ENCODE measurements at regions not wholly inside any gene's neighbourhood (a gene's known extent, or its start where the extent isn't known, plus 50 kb on each side); places are given as distances from the start of the nearest gene placed in this dataset.
"Not testable (repeated sequence)": the region's sequence is repeated elsewhere in the genome, so short reads cannot be mapped to it uniquely, and the experiment has no call there.

DNA sequence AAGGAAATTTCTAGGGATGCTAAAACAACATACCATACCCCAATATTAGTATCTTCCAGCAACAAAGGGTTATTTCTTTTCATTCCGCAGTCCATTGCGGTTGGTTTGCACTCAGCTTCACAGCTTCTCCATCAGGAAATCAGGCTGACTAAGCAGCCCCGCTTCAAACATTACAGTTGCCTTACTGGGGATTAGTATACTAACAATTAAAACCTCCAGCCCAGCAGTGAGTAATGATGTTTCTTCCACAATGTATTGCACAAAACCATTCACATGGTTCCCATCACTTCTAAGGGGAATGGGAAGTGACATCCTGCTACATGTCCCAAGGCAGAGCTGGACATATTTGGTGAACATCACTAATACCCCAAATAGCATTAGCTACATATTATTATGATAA is 1384.9 kb downstream of the CDH8 start:
- no peaks in the 10 kb centered on the region for H3K36me3 ChIP-seq
- H3K27ac ChIP-seq, result no peak overlapping the region
- DNase-seq (ENCODE audit: low spot score), result no peak
- H3K9me3 ChIP-seq, result no peaks in the 10 kb centered on the region
- H3K27me3 ChIP-seq, result no peaks in the 10 kb centered on the region
- H3K4me1 ChIP-seq, result no peaks in the 10 kb centered on the region
- no peak for TF ChIP-seq CTCF (IDR thresholded peaks at IDR 0.05)
- H3K4me3 ChIP-seq, result no peak overlapping the region

GRCh38 chr16:60648290-60648689 is 1387.9 kb downstream of the CDH8 start:
- Histone ChIP-seq H3K9me3 (peaks cover 0 to 4% of the 10 kb centered on the region in 2 donors), H3K4me1 (no peaks in the 10 kb centered on the region), H3K36me3 (no peaks in the 10 kb centered on the region), H3K27ac (no peak overlapping the region), H3K4me3 (no peak overlapping the region), H3K27me3 (no peaks in the 10 kb centered on the region)
- DNase-seq (ENCODE audit: low spot score), result no peak
- TF ChIP-seq CTCF (IDR thresholded peaks at IDR 0.05), result no peak

GRCh38 chr16:60647388-60647787 is 1388.8 kb downstream of the CDH8 start:
- not testable (repeated sequence) for H3K27ac ChIP-seq; H3K4me1 ChIP-seq; H3K4me3 ChIP-seq; H3K9me3 ChIP-seq; DNase-seq (ENCODE audit: low spot score); H3K36me3 ChIP-seq; H3K27me3 ChIP-seq

- Histone ChIP-seq H3K4me3 (no peak overlapping the region), H3K27me3 (no peaks in the 10 kb centered on the region), H3K4me1 (no peaks in the 10 kb centered on the region), H3K27ac (no peak overlapping the region), H3K9me3 (peaks cover 0 to 4% of the 10 kb centered on the region in 2 donors), H3K36me3 (no peaks in the 10 kb centered on the region)
- TF ChIP-seq CTCF (IDR thresholded peaks at IDR 0.05), result no peak
- DNase-seq (ENCODE audit: low spot score), result no peak
Measured at GRCh38 chr16:60646631-60647030, 1389.6 kb downstream of the CDH8 start.

- DNase-seq (ENCODE audit: low spot score), result no peak
- H3K4me3 ChIP-seq, result no peak overlapping the region
- no peak overlapping the region for H3K27ac ChIP-seq
- no peaks in the 10 kb centered on the region for H3K36me3 ChIP-seq
- no peak for TF ChIP-seq CTCF (IDR thresholded peaks at IDR 0.05)
- H3K4me1 ChIP-seq, result no peaks in the 10 kb centered on the region
- peaks cover 0 to 4% of the 10 kb centered on the region in 2 donors for H3K9me3 ChIP-seq
- H3K27me3 ChIP-seq, result no peaks in the 10 kb centered on the region
Measured at GRCh38 chr16:60645541-60645940, 1390.7 kb downstream of the CDH8 start.

GRCh38 chr16:60642956-60643355 is 1393.3 kb downstream of the CDH8 start:
- Histone ChIP-seq H3K4me3 (no peak overlapping the region), H3K27ac (no peak overlapping the region), H3K36me3 (no peaks in the 10 kb centered on the region), H3K4me1 (no peaks in the 10 kb centered on the region), H3K9me3 (peaks cover 0 to 4% of the 10 kb centered on the region in 2 donors), H3K27me3 (no peaks in the 10 kb centered on the region)
- no peak for DNase-seq (ENCODE audit: low spot score)
- TF ChIP-seq CTCF (IDR thresholded peaks at IDR 0.05), result no peak
